Hematopoietic multipotent progenitor cell treated with erythropoietin and hydrocortisone succinate and interleukin-3 and kit ligand, for 8 days (in vitro differentiated cells): ENCODE measurements at regions not wholly inside any gene's neighbourhood (a gene's known extent, or its start where the extent isn't known, plus 50 kb on each side); places are given as distances from the start of the nearest gene placed in this dataset.

Experiments used
- DNase-seq: peaks from one replicate; pipeline ENCODE4 v3.0.0-alpha.2; 2015

DNA sequence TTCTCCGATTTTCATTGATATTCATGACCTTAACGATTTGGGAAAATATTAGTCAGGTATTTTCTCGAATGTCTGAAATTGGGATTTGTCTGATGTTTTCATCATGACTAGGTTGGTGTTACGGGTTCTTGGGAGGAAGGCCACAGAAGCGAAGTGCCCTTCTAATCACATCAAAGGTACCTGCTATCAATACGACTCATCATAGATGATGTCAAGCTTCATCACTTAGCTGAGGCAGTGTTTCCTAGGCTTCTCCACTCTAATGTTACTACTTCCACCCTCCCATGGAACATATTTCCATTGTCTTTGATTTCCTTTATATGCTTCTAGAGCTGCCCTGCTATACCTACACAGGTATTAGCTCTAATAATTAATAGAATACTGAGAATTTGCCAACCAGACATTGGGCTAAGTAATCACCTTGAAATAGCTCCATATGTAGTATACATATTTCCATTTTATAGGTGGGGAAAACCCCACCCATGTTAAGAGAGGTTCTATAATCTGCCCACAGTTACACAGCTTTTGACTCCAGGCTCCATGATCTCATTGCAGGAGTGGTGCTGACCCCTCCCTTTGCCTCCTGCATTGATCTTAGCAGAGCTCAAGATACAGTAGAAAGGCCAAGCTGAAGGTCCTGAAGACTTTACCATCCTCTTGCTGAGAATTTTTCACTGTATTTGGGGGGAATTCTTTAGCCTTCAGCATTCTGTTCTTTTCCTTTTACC lies 238.6 kb upstream of the ADAMTSL1 start:
- DNase-seq = no peak

DNA sequence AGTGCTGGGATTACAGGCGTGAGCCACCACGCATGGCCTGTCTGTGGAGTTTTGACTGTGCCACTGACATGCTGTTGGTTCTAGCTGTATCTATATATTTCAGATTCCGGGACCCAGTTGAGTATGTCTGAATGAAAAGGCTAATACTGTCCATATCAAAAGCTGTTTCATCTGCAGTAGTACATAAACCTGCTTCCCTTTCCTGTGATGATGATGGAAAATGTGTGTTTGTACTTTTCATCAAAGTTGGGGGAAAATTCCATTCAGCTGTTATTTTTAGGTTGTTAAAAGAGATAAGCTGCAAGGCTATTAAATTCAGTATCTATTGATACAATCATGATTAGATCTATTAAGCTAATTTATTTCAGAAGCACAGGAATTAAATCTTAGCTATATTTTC lies 237.6 kb upstream of the ADAMTSL1 start:
- DNase-seq = no peak

DNA sequence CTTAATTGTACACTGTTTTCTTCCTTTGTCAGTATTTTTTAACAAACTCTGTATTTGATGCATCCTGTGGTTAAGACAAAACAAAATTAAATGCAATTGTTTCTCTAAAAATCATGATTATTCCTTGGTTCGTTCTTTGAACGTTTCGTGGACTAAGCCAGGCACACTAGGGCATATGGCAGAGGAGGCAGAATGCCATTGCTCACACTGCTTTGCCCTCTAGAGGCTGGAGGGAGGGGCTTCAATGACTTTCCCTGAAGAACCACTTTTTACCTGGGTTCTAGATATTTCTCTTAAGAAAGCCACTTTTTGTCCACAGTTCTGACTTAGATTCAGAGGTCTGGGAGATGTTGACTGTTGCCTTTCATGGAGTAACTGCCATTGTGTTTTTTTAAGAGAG lies 236.2 kb upstream of the ADAMTSL1 start:
- no peak for DNase-seq

DNA sequence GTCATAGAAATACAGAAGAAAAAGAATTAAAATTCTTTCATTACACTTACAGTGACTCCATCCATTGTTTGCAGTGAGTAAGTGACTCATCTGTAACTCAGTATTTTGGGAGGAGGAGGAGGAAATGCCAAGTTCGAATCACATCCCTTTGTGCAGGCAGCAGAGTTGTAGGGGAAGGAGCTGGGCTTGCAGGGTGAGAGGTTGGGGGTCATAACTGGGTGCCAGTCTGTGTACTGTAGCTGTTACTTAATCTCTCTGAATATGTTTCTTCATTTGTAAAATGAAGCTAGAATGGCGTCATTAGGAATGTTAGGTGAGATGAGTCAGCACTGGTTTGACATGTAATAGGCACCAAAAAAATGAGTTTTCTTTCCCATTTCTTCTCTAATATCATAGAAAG lies 235.7 kb upstream of the ADAMTSL1 start:
- no peak for DNase-seq

DNA sequence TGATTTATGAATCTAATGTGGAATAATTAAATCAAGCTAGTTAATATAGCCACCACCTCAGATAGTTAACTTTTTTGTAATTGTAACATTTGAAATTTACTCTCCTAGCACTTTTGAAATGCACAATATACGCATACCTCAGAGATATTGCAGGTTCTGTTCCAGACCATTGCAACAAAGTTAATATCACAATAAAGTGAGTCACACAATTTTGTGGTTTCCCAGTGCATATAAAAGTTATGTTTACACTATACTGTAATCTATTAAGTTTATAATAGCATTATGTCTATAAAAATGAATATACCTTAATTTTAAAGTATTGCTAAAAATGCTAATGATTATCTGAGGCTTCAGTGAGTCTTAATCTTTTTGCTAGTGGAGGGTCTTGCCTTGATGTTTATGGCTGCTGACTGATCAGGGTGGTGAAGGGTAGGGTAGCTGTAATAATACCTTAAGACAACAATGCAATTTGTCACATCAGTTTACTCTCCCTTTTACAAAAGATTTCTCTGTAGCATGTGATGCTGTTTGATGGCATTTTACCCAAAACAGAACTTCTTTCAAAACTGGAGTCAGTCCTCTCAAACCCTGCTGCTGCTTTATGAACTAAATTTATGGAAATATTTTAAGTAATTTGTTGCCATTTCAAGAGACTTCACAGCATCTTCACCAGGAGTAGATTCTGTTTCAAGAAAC lies 235.1 kb upstream of the ADAMTSL1 start:
- no peak for DNase-seq

DNA sequence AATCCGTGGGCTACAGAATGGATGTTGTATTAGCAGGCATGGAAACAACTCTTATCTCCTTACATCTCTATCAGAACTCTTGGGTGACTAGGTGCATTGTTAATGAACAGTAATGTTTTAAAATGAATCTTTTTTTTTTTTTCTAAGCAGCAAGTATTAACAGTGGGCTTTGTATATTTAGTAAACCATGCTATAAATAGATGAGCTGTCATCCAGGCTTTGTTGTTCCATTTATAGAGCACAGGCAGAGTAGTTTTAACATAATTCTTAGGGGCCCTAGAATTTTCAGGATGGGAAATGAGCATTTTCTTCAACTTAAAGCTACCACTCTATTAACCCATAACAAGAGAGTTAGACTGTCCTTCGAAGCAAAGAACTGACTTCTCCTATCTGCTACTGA lies 233.7 kb upstream of the ADAMTSL1 start:
- DNase-seq = no peak

DNA sequence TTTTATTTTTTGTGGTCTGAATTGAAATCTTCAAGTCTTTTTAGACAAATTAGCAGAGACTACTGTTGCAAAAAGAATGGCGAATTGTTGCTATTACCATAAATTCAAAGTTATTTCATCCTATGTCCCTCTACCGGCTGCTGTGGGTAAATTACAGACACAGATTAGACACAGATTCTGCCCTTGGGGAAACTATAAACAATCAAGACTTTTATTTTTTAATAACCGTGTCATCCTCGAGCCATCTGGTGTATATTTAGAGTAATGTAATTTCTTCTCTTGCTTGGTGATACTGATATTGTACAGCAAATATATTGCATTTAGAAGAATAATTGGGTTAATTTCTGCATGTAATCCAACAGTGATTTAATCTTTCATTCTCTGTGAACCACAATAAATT lies 228.0 kb upstream of the ADAMTSL1 start:
- DNase-seq = no peak

DNA sequence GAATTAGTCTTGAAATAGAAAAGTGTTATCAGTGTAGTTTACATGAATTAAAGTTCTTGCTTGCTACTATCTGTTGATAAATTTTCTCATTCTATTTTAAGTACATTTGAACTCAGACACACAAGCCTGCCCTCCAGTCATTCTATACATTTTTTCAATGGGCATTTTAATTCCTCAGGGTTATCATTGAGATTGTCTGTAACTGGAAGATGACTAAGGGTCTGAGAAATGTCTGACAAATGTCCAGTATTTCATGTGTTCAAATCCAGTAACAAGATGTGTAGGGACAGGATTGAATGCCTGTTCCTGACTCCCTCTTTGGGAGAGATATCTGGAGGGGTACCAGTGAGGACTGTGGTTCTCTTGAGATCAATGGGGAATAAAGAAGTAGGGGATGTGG lies 223.9 kb upstream of the ADAMTSL1 start:
- DNase-seq = no peak

DNA sequence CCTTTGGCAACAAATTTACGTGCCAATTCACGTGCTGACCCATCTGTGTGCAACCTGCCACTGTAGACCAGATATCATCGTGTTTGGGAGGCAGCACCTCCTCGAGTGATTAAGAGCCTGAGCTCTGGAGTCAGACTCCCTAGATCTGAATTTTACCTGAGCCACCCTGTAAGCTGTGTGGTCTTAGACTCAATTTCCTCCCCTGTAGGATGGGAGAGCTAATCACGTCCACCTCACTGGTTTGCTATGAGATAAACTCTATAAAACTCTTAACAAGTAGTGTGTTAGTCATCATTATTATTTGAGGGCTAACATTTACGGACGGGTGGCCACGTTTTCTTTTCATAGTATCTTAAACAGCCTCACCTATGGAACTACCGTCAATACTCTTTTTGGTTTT lies 220.0 kb upstream of the ADAMTSL1 start:
- no peak for DNase-seq

DNA sequence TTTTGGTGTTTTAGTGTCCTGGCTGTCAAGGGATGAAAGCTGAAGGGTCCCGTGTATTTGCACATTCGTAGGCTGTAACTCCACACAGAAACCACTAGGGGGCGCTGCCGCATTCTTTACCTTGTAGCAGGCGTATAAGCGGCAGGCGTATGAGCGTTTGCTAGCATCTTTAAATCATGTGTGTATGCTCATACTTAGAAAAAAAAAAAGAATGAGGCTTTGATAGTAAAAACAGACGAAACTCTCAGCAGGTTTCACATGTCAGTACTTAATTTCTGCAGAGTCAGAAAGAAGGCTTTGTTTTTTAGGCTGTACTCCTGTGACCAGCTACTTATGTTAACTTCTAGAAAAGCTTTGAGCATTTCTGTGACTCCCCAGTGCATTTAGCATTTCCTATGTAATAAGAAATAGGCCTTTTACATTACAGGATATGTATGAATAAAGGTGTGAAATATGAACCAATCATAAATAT lies 218.8 kb upstream of the ADAMTSL1 start:
- peak; percentile 73 for DNase-seq

DNA sequence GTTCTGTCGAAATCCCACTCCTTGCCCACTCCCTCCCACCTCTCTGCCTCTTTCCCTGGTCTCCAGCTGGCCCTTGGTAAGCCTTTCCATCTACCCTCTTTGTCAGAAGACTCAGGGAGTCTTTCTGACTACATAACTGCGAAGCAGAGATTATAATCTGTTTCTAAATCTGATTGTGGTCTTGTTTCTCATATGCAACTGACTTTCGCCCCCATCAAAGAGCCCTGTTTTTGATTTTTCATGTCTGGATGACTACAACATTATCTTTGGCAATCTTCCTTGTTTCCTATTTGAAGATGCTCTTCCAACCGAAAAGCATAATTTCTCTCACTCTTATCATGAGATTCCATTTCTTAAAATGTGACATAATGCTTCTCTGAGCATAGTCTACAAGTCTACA lies 218.2 kb upstream of the ADAMTSL1 start:
- no peak for DNase-seq

DNA sequence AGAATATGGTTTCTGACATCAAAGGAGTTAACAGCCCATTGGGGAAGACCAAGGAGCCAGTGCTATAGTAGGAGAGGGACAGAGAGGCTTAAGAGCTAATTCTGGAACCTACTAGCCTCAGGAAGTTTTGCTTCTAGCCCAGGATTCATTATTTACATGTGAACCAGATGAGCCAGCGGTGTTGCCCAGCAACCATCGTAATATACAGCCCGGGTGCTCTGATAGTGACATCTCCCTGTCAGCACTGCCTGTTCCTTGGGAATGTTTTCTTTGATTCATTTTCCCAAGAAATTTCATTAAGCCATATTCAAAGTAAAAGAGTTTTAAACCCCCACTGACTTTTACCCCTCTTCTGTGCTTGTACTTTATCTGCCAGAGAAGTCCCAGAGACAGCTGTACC lies 217.4 kb upstream of the ADAMTSL1 start:
- DNase-seq = no peak

DNA sequence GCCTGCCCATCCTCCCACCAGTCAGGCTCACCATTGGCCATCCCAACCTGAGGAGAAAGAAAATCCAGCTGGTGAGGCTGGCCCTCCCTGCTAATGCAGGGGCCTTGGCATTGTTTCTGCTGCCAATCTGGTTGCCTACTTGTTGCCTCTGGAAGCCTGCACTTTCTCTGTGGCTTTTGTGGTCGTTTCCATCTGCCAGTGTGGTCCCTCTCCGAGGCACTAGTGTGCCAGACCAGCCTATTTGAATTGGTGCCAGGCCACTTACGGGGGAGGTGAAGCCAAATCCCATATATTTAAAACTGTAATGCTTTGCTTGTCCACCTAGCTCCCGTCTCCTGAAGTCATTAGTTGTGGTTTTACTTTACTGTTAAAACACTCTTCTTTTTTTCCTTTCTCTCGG lies 213.4 kb upstream of the ADAMTSL1 start:
- no peak for DNase-seq

DNA sequence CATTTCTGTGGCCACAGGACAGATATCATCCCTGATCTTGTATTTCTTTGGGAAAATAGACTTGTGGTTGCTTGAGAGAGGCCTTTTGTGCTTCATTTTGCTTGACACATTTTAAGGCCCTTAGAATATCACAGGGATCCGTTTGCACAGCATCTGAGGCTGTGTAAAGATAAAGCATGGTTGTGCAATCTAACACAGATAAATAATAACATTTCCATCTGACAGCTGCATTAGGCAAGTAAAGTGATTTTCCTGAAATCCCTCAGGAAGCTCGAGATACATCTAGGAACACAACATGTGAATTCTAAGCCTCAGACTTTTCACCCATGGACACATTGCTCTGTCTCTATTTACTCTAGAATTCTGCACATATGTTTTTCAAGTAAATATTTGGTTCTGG lies 212.8 kb upstream of the ADAMTSL1 start:
- DNase-seq = no peak

DNA sequence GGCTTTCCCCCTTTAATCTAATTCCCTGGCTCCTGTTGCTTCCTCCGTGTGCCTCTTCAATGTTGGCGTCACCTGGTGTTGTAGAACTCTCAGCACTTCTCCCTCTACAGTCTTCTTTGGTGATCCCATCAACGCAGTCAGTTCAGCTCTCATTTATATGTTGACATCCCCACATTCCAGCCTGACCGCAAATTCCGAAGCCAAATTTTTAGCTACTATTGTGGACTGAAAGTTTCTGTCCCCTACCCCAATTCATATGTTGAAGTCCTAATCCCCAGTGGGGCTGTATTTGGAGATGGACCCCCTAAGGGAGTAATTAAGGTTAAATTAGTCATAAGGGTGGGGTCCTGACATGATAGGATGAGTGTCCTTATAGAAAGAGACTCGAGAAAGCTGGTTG lies 210.6 kb upstream of the ADAMTSL1 start:
- no peak for DNase-seq

DNA sequence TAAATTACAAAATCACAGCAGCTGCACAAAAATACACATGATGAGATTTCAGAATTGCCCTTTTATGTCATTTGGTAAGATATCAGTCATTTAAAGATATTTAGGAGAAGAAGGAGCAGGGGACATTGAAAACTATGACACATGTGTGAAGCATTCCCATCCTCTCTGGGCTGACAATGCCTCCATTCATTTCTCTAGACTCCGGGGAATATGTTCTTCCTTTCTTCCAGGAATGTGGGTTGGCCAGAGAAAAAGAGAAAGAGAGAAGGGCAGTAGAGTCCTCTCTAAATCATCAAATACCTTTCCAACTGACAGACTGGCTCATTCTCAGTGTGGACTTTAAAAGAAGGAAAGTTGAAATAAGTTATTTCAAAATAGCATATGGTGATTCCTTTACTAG lies 205.6 kb upstream of the ADAMTSL1 start:
- DNase-seq = no peak

DNA sequence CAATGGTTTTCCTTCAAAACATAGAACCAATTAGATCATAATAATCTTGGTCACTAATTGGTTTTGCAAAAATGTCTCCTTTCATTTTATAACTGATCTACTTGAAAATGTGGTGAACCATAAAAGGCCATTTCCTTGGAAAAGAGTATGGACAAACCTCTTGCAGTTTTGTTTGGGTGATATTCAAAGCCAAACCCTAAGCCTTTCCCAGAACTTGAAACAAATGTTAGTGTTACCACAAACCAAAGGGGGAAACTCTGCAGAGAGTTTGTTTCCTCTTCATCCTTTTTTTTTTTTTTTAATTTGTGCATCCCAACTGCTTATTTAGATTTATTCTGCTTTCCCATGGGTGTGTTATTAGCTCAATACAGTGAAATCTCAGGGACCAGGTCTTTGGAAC lies 204.4 kb upstream of the ADAMTSL1 start:
- no peak for DNase-seq

DNA sequence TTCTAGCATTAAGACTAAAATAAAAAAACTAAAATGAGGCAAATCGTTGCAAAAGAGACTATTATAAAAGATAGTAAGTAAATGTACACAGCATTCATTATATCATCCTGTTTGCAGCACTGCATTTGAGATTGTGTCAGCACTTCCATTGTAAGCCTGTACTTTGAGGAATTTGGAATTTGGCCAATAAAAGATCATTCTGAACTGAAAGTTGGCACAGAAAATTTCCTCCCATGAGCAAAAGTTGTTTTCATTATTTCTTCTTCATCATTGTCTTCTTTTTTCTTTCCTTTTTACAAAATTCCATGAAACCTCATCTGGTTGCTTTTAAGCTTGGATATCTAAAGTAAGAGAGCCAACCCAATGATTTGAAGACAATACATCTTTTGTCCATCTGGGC lies 199.3 kb upstream of the ADAMTSL1 start:
- DNase-seq = no peak

DNA sequence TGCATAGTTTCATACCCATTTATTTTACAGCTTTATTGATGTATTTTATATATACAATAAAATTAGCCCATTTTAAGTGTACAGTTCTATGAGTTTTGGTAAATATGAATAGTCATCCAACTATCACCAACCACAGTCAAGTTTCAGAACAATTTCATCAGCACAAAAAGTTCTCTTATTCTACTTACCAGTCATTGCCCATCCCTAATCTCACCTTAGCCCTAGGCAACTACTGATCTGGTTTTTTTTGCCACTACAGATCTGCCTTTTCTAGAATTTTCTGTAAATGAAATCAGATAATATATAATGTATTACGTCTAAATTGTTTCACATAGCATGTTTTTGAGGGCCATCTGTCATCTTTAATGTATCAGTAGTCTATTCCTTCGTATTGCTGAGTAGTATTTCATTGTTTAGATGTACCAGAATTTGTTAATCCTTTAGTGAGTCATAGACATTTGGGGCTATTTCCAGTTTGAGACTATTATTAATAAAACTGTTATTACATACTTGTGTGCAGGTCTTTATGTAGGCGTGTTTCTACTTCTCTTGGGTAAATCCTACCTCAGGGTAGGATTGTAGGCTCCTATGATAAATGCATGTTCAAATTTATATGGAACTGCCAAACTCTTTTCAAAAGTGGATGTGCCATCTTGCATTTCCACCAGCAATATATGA lies 198.5 kb upstream of the ADAMTSL1 start:
- DNase-seq = no peak

DNA sequence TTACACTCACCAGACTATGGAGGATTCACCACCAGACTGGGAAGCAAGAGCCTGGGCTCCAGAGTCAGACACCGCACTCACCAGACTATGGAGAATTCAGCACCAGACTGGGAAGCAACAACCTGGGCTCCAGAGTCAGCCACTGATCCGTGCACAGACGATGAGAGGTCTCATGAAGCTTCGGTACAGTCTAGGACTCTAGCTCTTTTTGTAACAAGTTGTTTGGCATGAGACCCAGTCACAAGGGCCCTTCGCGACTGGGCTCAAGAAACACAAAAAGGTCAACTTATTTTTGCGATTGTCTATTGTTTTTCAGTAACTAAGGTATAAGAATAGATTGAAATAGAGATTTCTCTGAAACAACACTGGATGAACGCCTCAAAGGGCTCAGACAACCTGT lies 192.7 kb upstream of the ADAMTSL1 start:
- DNase-seq = no peak

DNA sequence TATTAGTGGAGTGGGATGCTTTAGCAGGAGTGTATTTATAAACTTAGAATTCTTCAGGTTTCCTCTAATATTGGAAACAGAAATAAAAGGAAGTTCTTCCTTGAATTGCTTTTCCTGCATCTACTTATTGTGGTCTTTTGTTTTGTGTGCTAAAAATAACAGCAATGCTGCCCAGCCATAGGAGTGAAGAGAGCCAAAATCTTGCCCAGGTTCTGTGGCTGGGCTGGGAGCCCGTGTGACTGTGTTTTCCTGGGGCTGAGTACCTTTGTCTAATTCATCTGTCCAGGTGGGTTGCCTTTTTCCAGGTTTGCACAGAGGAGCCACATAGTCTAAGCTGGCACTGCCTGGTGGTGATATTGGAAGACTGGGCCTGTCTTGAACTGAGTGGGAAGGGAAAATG lies 179.7 kb upstream of the ADAMTSL1 start:
- DNase-seq = no peak

DNA sequence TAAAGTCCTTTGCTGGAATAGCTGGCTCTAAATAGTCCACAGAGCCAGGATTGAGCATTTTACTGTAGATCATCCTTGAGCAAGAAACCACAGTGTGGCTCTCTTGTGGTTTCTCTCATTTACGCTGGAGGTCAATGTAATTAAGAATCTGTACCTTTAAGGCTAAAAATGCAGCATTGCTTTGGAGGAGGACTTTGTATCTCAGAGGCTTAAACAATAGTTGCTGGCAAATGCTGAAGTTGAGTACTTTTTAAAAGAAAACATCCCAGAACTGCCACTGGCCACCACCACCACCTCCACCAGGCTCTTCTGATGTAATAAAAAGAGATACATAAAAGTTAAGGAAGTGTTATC lies 177.3 kb upstream of the ADAMTSL1 start:
- no peak for DNase-seq

DNA sequence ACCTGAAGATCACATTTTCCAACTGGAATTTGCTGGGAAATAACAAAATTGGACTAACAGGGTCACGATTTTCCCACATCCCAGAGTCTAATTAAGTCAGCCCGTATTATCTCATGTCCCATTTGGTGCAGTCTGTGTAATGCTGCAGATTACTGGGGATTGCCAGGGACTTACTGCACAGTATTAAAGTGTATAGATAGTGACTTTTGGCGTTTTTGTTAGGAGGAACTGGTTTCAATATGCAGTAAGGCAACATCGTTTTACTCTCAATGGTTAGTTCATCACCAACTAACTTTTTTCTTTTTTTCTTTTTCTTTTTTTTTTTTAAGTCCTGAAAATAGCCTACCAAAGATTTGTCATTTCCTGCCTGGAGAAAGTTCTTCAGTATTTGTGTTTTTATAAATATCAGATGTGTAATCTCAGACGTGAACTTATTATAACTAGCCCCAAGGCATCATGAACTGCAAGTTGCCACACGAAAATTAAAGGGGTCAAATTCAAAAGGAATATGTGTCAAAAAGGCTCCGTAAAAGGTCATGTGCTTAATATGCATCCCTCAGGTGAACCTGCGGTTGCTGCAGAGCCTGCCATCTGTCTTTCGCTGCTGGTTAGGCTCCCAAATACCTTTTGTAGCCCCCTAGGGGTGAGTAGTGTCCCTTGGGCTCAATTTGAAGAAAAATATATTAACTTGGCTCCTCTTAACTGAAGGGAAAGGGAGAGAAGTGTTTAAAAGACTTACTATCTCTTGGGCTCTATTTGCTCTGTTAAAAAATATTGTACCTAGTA lies 176.7 kb upstream of the ADAMTSL1 start:
- no peak for DNase-seq

DNA sequence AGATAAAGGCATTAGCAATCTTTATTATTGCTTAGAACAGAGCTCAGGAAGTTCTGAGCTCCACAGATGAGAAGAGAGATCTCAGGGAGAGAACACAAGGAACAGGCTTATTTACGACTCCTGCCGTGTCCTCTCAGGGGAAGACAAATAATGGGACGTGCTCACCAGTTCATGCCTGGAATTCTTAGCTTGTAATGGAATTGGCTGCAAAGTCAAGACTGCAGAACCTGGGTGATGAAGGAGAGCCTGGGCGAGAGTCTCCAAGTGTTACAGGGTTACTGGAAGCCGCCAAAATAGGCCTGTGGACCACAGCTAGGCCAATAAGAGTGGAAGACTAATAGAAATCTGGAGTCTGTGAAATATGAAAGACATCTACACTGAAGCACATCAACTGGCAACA lies 174.5 kb upstream of the ADAMTSL1 start:
- DNase-seq = no peak
